GM11168 (cell line): ENCODE measurements at regions not wholly inside any gene's neighbourhood (a gene's known extent, or its start where the extent isn't known, plus 50 kb on each side); places are given as distances from the start of the nearest gene placed in this dataset.

Source experiments
- in situ Hi-C: fragments of 300-500 bp; cut with MboI; formaldehyde crosslinking; loops from one replicate; pipeline ENCODE4 v1.12.0; 2022; ENCODE audit warnings: low sequenced_read_pairs; ENCODE audit not compliant: unreplicated experiment

GRCh38 chr6:45743028-45743615 is 272.5 kb downstream of the CLIC5 start:
- in situ Hi-C loops: loop anchor here (25.0 kb wide), 1 partner anchor 169 kb away; no protein-coding TSS in a partner anchor

GRCh38 chr6:45742591-45742990 is 273.1 kb downstream of the CLIC5 start:
- in situ Hi-C loops: loop anchor here (25.0 kb wide), 1 partner anchor 170 kb away; no protein-coding TSS in a partner anchor

DNA sequence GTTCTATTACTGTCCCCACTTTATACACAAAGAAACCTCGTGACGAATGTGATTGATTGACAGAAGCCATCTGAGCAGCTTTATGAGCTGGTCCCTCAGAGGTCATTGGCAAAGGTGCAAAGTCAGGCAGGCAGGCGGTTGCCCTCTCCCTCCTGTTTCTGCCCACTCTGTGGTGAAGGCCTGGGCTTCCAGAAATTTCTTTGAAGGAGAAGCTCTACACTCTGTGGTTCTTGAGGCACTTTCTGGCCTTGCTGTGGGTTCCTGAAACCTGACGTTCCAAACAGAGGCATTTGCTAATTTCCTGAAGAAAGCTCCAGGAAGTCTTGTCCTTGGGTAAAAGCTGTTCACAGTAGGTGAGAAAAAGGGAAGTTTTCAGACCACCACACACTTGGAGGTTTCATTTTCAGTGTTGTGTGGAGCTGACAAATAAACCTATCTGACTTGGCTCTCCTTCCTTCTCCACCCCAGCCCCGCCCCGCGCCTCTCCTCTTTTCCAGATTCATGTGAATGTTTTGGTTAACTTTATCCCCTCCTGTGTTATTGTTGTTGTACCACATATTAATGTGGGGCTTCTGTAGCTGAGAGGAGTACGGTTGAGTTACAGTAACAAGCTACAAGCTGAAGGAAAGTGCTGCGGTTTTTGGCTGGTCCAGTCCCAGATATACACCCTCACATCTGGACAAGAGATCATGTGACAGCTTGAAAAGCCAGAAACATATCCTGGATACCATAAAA is 274.1 kb downstream of the CLIC5 start:
- in situ Hi-C loops: loop anchor here (25.0 kb wide), 1 partner anchor 171 kb away; no protein-coding TSS in a partner anchor

- in situ Hi-C loops: loop anchor here (25.0 kb wide), 1 partner anchor 173 kb away; no protein-coding TSS in a partner anchor
Observed at GRCh38 chr6:45739058-45739457, 276.6 kb downstream of the CLIC5 start.

DNA sequence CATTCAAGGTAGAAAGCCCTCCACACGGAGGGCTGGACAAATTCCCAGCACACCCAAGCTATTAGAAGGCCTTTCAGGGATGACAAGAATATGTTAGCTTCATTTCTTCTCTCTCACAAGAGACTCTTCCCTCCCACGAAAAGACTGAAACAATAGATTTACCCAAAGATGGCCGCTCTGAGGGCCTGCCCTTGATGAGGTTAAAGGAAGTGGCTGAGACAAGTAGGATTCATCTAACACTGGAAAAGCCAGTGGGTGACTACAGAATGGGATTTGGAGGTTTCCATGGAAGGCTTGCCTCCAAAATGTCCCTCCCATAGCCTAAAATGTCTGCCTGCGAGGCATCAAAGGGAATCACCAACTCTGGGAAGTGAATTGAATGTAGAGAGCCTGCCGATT is 277.6 kb downstream of the CLIC5 start:
- in situ Hi-C loops: loop anchor here (25.0 kb wide), 1 partner anchor 174 kb away; no protein-coding TSS in a partner anchor

DNA sequence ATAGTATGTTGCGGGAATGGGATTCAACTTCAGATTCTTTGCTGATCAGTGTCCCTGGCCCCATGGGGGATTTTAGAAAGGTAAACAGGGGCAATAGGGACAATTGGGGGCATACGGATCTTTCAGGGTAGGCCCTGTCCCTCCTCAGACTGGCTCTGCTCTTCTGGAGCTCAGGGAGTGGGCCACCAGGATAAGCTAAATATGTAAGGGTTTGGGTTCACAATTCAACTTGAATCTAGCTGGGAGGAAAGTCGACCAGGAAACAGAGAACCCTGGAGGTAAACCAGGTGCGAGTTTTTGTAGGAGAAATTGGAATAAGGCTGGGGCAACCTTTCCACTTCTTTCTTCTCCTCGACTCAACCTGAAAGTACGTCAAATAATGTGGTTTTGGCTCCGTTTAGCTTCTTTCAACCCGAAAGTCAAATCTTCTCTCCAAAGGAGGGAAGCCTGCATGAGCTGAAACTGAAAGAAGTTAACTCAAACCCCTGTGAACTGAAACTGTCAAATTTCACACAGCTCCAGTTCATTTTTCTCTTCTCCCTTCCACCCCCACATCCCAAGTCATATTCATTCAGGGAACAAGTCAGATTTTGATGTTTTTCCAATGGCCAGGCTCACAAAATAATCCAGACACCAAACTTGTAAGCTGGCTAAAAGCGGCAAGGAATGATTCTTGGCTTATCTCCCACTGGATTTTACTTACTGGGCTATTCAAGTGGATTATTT is 278.2 kb downstream of the CLIC5 start:
- in situ Hi-C loops: loop anchor here (25.0 kb wide), 1 partner anchor 175 kb away; no protein-coding TSS in a partner anchor

GRCh38 chr6:45736134-45736533 is 279.5 kb downstream of the CLIC5 start:
- in situ Hi-C loops: loop anchor here (25.0 kb wide), 1 partner anchor 176 kb away; no protein-coding TSS in a partner anchor

GRCh38 chr6:45732731-45733130 is 282.9 kb downstream of the CLIC5 start:
- in situ Hi-C loops: loop anchor here (25.0 kb wide), 1 partner anchor 180 kb away; no protein-coding TSS in a partner anchor

DNA sequence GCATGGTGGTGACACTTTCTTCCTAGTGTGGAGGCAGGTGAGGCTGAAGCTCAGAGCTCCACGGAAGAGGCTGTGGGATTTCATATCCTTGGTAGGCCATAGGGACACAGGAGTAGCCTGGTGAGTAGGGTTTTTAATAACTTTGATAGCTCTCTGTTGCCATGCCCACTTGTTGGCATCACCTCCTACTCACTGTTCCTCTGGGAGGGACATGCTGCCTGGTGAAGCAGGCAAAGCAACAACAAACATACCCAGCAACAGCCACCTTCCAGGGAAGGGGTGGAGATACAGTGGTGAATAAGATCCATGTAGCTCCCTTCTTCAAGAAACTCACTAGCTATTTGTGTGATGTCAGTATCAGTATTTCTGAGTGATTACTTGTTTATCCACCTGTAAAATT is 285.4 kb downstream of the CLIC5 start:
- in situ Hi-C loops: loop anchor here (25.0 kb wide), 1 partner anchor 182 kb away; no protein-coding TSS in a partner anchor

DNA sequence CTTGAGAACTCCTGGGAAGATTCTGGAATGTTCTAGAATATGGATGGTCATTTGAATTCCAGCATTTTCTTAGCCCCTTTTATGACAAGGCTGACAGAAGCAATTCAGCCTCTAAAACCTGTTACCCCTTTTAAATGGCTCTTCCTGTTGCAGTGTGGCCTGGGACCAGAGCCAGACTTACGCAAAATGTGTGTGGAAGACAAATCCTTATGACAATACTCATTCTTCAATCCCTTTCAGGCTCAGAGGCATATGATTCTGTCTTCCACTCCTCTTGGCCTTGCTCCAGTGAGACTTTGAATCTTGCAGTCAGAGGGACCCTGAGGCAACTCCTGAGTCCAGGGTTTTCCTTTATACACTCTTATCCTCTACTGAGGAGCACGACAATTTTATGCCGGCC is 287.0 kb downstream of the CLIC5 start:
- in situ Hi-C loops: loop anchor here (25.0 kb wide), 1 partner anchor 184 kb away; no protein-coding TSS in a partner anchor

GRCh38 chr6:45727819-45728449 is 287.7 kb downstream of the CLIC5 start:
- in situ Hi-C loops: loop anchor here (25.0 kb wide), 1 partner anchor 184 kb away; no protein-coding TSS in a partner anchor

- in situ Hi-C loops: loop anchor here (25.0 kb wide), 1 partner anchor 185 kb away; no protein-coding TSS in a partner anchor
Observed at GRCh38 chr6:45727228-45727627, 288.4 kb downstream of the CLIC5 start.

- in situ Hi-C loops: loop anchor here (25.0 kb wide), 1 partner anchor 186 kb away; no protein-coding TSS in a partner anchor
Observed at GRCh38 chr6:45726444-45726843, 289.2 kb downstream of the CLIC5 start.

GRCh38 chr6:45724511-45724910 is 291.1 kb downstream of the CLIC5 start:
- in situ Hi-C loops: loop anchor here (25.0 kb wide), 1 partner anchor 287 kb away; no protein-coding TSS in a partner anchor

DNA sequence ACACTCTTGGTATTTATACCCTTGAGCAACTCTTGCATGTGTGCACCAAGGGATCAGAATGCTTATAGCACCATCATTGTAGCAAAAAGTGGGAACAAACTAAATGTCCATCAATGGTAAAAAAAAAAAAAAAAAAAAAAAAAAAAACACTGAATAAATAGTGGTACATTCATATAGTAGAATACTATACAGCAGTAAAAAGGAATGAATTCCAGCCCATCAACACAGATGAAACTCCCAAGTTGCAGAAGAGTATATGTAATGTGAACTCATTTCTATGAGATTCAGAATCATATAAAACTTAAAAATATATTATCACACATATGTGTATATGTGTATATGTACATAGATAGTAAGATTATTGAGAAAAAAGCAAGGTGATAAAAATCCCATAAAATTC is 291.6 kb downstream of the CLIC5 start:
- in situ Hi-C loops: loop anchor here (25.0 kb wide), 1 partner anchor 287 kb away; no protein-coding TSS in a partner anchor

DNA sequence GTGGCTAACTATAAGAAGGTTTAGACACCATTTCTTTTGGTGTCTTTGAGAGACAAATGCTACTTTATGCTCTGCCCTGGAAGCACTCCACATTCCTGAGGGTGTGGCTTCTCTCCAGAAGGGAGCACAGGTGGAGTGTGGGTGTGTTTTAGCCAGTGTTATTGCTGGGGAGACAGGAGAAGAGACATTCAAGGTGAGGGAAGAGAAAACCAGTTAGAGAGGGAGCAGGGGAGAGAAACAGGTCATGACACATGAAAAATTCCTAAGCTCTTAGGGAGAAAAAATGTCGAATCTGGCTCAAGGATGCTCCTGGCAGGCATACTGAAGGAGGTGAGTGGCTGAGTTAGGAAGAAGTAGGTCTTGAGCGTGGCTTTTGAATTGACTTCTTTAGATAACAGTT is 292.8 kb downstream of the CLIC5 start:
- in situ Hi-C loops: loop anchor here (25.0 kb wide), 1 partner anchor 286 kb away; no protein-coding TSS in a partner anchor

GRCh38 chr6:45721665-45722064 is 294.0 kb downstream of the CLIC5 start:
- in situ Hi-C loops: loop anchor here (25.0 kb wide), 1 partner anchor 284 kb away; no protein-coding TSS in a partner anchor

- in situ Hi-C loops: loop anchor here (10.0 to 25.0 kb wide), 2 partner anchors 282 to 1064 kb away; no protein-coding TSS in a partner anchor
Observed at GRCh38 chr6:45718871-45719270, 296.8 kb downstream of the CLIC5 start.

DNA sequence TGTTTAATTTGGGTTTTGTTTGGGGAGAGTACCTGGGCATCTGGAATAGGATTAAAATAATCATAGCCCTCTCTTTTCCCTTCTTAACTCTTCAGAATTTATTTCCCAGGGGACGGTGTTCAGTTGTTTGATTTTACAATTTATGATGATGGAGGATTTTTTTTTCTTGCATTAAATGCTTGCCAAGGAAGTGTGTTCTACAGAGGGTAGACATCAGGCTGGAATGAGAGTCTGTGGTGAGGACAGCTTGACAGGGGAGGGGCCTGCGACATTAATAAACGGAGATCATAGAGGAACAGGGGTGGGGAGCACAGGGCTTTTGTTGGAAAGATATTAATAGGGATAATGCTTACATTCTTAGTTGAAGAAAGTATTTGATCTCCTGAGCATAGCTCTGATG is 297.5 kb downstream of the CLIC5 start:
- in situ Hi-C loops: loop anchor here (10.0 to 25.0 kb wide), 2 partner anchors 281 to 1063 kb away; no protein-coding TSS in a partner anchor
